ENCODE measurements at regions not wholly inside any gene's neighbourhood (a gene's known extent, or its start where the extent isn't known, plus 50 kb on each side); places are given as distances from the start of the nearest gene placed in this dataset.
"Not testable (repeated sequence)": the region's sequence is repeated elsewhere in the genome, so short reads cannot be mapped to it uniquely, and the experiment has no call there.

GRCh38 chr2:59236723-59237122 is 995.6 kb upstream of the FANCL start:
- no peak for DNase-seq (ENCODE audit: low read depth in 2 of 2, low spot score in 1 of 2)

- DNase-seq (ENCODE audit: low read depth in 2 of 2, low spot score in 1 of 2): no peak
Measured at GRCh38 chr2:59233920-59234319, 992.8 kb upstream of the FANCL start.

- DNase-seq (ENCODE audit: low read depth in 2 of 2, low spot score in 1 of 2): no peak
Measured at GRCh38 chr2:59233448-59233847, 992.3 kb upstream of the FANCL start.

- no peak for DNase-seq (ENCODE audit: low read depth in 2 of 2, low spot score in 1 of 2)
Measured at GRCh38 chr2:59232394-59233165, 991.5 kb upstream of the FANCL start.

- DNase-seq (ENCODE audit: low read depth in 2 of 2, low spot score in 1 of 2): not testable (repeated sequence)
Measured at GRCh38 chr2:59226362-59226761, 985.2 kb upstream of the FANCL start.

- no peak for DNase-seq (ENCODE audit: low read depth in 2 of 2, low spot score in 1 of 2)
Measured at GRCh38 chr2:59223742-59224141, 982.6 kb upstream of the FANCL start.

- DNase-seq (ENCODE audit: low read depth in 2 of 2, low spot score in 1 of 2): no peak
Measured at GRCh38 chr2:59217360-59217759, 976.2 kb upstream of the FANCL start.

GRCh38 chr2:59206361-59206760 is 965.2 kb upstream of the FANCL start:
- no peak for DNase-seq (ENCODE audit: low read depth in 2 of 2, low spot score in 1 of 2)

GRCh38 chr2:59204040-59204439 is 962.9 kb upstream of the FANCL start:
- no peak for DNase-seq (ENCODE audit: low read depth in 2 of 2, low spot score in 1 of 2)

- DNase-seq (ENCODE audit: low read depth in 2 of 2, low spot score in 1 of 2): no peak
Measured at GRCh38 chr2:59196491-59196890, 955.4 kb upstream of the FANCL start.

GRCh38 chr2:59195851-59196250 is 954.7 kb upstream of the FANCL start:
- DNase-seq (ENCODE audit: low read depth in 2 of 2, low spot score in 1 of 2): no peak

- DNase-seq (ENCODE audit: low read depth in 2 of 2, low spot score in 1 of 2): no peak
Measured at GRCh38 chr2:59191781-59192180, 950.7 kb upstream of the FANCL start.

- no peak for DNase-seq (ENCODE audit: low read depth in 2 of 2, low spot score in 1 of 2)
Measured at GRCh38 chr2:59190518-59190917, 949.4 kb upstream of the FANCL start.

- DNase-seq (ENCODE audit: low read depth in 2 of 2, low spot score in 1 of 2): no peak
Measured at GRCh38 chr2:59184276-59185020, 943.3 kb upstream of the FANCL start.

- no peak for DNase-seq (ENCODE audit: low read depth in 2 of 2, low spot score in 1 of 2)
Measured at GRCh38 chr2:59183070-59183469, 941.9 kb upstream of the FANCL start.

- DNase-seq (ENCODE audit: low read depth in 2 of 2, low spot score in 1 of 2): no peak
Measured at GRCh38 chr2:59182249-59182648, 941.1 kb upstream of the FANCL start.

- DNase-seq (ENCODE audit: low read depth in 2 of 2, low spot score in 1 of 2): no peak
Measured at GRCh38 chr2:59181347-59181746, 940.2 kb upstream of the FANCL start.

GRCh38 chr2:59180621-59181020 is 939.5 kb upstream of the FANCL start:
- no peak for DNase-seq (ENCODE audit: low read depth in 2 of 2, low spot score in 1 of 2)

GRCh38 chr2:59180111-59180510 is 939.0 kb upstream of the FANCL start:
- no peak for DNase-seq (ENCODE audit: low read depth in 2 of 2, low spot score in 1 of 2)

- DNase-seq (ENCODE audit: low read depth in 2 of 2, low spot score in 1 of 2): no peak
Measured at GRCh38 chr2:59177748-59178147, 936.6 kb upstream of the FANCL start.

- no peak for DNase-seq (ENCODE audit: low read depth in 2 of 2, low spot score in 1 of 2)
Measured at GRCh38 chr2:59176737-59177136, 935.6 kb upstream of the FANCL start.

- DNase-seq (ENCODE audit: low read depth in 2 of 2, low spot score in 1 of 2): no peak
Measured at GRCh38 chr2:59174536-59175243, 933.6 kb upstream of the FANCL start.
